NCI-H128 (cell line): ENCODE measurements at regions not wholly inside any gene's neighbourhood (a gene's known extent, or its start where the extent isn't known, plus 50 kb on each side); places are given as distances from the start of the nearest gene placed in this dataset.
"Not testable (repeated sequence)": the region's sequence is repeated elsewhere in the genome, so short reads cannot be mapped to it uniquely, and the experiment has no call there.

Source experiments
- DNase-seq: peaks from one replicate; lab custom pipeline; 2025; ENCODE audit not compliant: unreplicated experiment; lab: John Stamatoyannopoulos, UW

- no peak for DNase-seq
These were observed 219.4 kb upstream of the SSTR4 start for GRCh38 chr20:22815603-22816315.

- no peak for DNase-seq
These were observed 216.5 kb upstream of the SSTR4 start for GRCh38 chr20:22818636-22819035.

GRCh38 chr20:22819112-22819511 lies 216.0 kb upstream of the SSTR4 start:
- no peak for DNase-seq

- DNase-seq: no peak
These were observed 215.3 kb upstream of the SSTR4 start for GRCh38 chr20:22819784-22820183.

- no peak for DNase-seq
These were observed 213.9 kb upstream of the SSTR4 start for GRCh38 chr20:22821081-22821727.

- no peak for DNase-seq
These were observed 213.3 kb upstream of the SSTR4 start for GRCh38 chr20:22821796-22822195.

- no peak for DNase-seq
These were observed 212.0 kb upstream of the SSTR4 start for GRCh38 chr20:22823119-22823518.

- no peak for DNase-seq
These were observed 211.0 kb upstream of the SSTR4 start for GRCh38 chr20:22824077-22824476.

- DNase-seq: no peak
These were observed 210.0 kb upstream of the SSTR4 start for GRCh38 chr20:22825076-22825475.

- DNase-seq: no peak
These were observed 209.6 kb upstream of the SSTR4 start for GRCh38 chr20:22825546-22825945.

GRCh38 chr20:22826306-22827230 lies 208.5 kb upstream of the SSTR4 start:
- no peak for DNase-seq

GRCh38 chr20:22827916-22828315 lies 207.2 kb upstream of the SSTR4 start:
- DNase-seq: no peak

GRCh38 chr20:22829356-22829755 lies 205.8 kb upstream of the SSTR4 start:
- no peak for DNase-seq

GRCh38 chr20:22830138-22830537 lies 205.0 kb upstream of the SSTR4 start:
- DNase-seq: no peak

- DNase-seq: not testable (repeated sequence)
These were observed 204.4 kb upstream of the SSTR4 start for GRCh38 chr20:22830715-22831114.

- DNase-seq: no peak
These were observed 201.3 kb upstream of the SSTR4 start for GRCh38 chr20:22833851-22834250.

- no peak for DNase-seq
These were observed 200.4 kb upstream of the SSTR4 start for GRCh38 chr20:22834651-22835256.

GRCh38 chr20:22836211-22836610 lies 198.9 kb upstream of the SSTR4 start:
- no peak for DNase-seq

GRCh38 chr20:22836877-22837276 lies 198.2 kb upstream of the SSTR4 start:
- no peak for DNase-seq

GRCh38 chr20:22838001-22838400 lies 197.1 kb upstream of the SSTR4 start:
- no peak for DNase-seq

GRCh38 chr20:22841846-22842245 lies 193.3 kb upstream of the SSTR4 start:
- no peak for DNase-seq
